Endodermal cell (in vitro differentiated cells): ENCODE measurements at regions not wholly inside any gene's neighbourhood (a gene's known extent, or its start where the extent isn't known, plus 50 kb on each side); places are given as distances from the start of the nearest gene placed in this dataset.

ENCODE experiments used
- DNase-seq: peaks from one replicate; pipeline ENCODE4 v3.0.0-alpha.2; 2017
- H3K27ac ChIP-seq: 2 replicates; pipeline ENCODE4 v1.5.1; 2013; ENCODE audit warnings: mild to moderate bottlenecking, low read depth, low read length, moderate library complexity
- H3K27me3 ChIP-seq: 2 replicates; pipeline ENCODE4 v1.6.1; 2013; ENCODE audit warnings: mild to moderate bottlenecking, low read length, moderate library complexity; ENCODE audit not compliant: insufficient read depth, control insufficient read depth, poor library complexity, severe bottlenecking
- H3K36me3 ChIP-seq: 2 replicates; pipeline ENCODE4 v1.7.0; 2013; ENCODE audit warnings: mild to moderate bottlenecking, low read length, moderate library complexity; ENCODE audit not compliant: control insufficient read depth, insufficient read depth
- H3K4me1 ChIP-seq: one replicate; pipeline ENCODE4 v1.7.0; 2013; ENCODE audit warnings: low read length; ENCODE audit not compliant: control insufficient read depth, insufficient read depth
- H3K4me3 ChIP-seq: 2 replicates; pipeline ENCODE4 v1.5.1; 2013; ENCODE audit warnings: mild to moderate bottlenecking, low read length, moderate library complexity
- H3K9ac ChIP-seq: 2 replicates; pipeline ENCODE4 v1.6.1; 2013; ENCODE audit warnings: mild to moderate bottlenecking, low read length, moderate library complexity; ENCODE audit not compliant: poor library complexity, severe bottlenecking; ENCODE audit errors: extremely low read depth
- H3K9me3 ChIP-seq: 2 replicates; pipeline ENCODE4 v1.6.1; 2013; ENCODE audit warnings: mild to moderate bottlenecking, low read length, moderate library complexity; ENCODE audit not compliant: control insufficient read depth
- H3K27ac Mint-ChIP-seq: 2 replicates; pipeline ENCODE4 v1.8.0; 2020; ENCODE audit warnings: mixed read lengths
- H3K27me3 Mint-ChIP-seq: 2 replicates; pipeline ENCODE4 v1.8.0; 2021; ENCODE audit warnings: mild to moderate bottlenecking, mixed read lengths; ENCODE audit not compliant: insufficient read depth
- H3K36me3 Mint-ChIP-seq: 2 replicates; pipeline ENCODE4 v1.8.0; 2020; ENCODE audit warnings: low read depth, mixed read lengths
- H3K4me1 Mint-ChIP-seq: 2 replicates; pipeline ENCODE4 v1.8.0; 2020; ENCODE audit warnings: mixed read lengths
- H3K4me3 Mint-ChIP-seq: 2 replicates; pipeline ENCODE4 v1.8.0; 2020; ENCODE audit warnings: mild to moderate bottlenecking, moderate library complexity, mixed read lengths
- H3K9me3 Mint-ChIP-seq: 2 replicates; pipeline ENCODE4 v1.8.0; 2020; ENCODE audit warnings: mild to moderate bottlenecking, mixed read lengths
- CTCF ChIP-seq: fragments of 200-600 bp; sonication (generic); conservative IDR thresholded peaks from 2 replicates; pipeline ENCODE4 v1.5.0; 2021; ENCODE audit warnings: antibody characterized with exemption, mild to moderate bottlenecking
- WGBS, 2 experiments: methylation state at CpG; one replicate each; pipeline versions ENCODE4 v1.1.5 to v1.1.7; 2013; ENCODE audit warnings: missing lambda C conversion rate in 2 of 2, mixed read lengths in 1 of 2; ENCODE audit not compliant: insufficient coverage in 1 of 2, insufficient read length in 1 of 2; 5-methylcytosine and 5-hydroxymethylcytosine counted together

GRCh38 chr5:45093377-45093776 lies 284.6 kb downstream of the MRPS30 start:
- H3K4me3 ChIP-seq, result no peak overlapping the region
- H3K27ac Mint-ChIP-seq, result no peak overlapping the region
- H3K4me1 Mint-ChIP-seq, result peaks cover 8% of the 10 kb centered on the region
- H3K4me3 Mint-ChIP-seq, result no peak overlapping the region
- no peaks in the 10 kb centered on the region for H3K4me1 ChIP-seq
- no peak overlapping the region for H3K9ac ChIP-seq
- H3K27me3 ChIP-seq, result no peaks in the 10 kb centered on the region
- no peak for TF ChIP-seq CTCF
- no peak overlapping the region for H3K27ac ChIP-seq
- H3K9me3 ChIP-seq, result no peaks in the 10 kb centered on the region
- H3K27me3 Mint-ChIP-seq, result no peaks in the 10 kb centered on the region
- no peaks in the 10 kb centered on the region for H3K9me3 Mint-ChIP-seq
- no peak for DNase-seq
- H3K36me3 Mint-ChIP-seq, result no peaks in the 10 kb centered on the region
- no peaks in the 10 kb centered on the region for H3K36me3 ChIP-seq
- no CpG with 5 or more reads among the region's 1 CpG for WGBS, 2 experiments

DNA sequence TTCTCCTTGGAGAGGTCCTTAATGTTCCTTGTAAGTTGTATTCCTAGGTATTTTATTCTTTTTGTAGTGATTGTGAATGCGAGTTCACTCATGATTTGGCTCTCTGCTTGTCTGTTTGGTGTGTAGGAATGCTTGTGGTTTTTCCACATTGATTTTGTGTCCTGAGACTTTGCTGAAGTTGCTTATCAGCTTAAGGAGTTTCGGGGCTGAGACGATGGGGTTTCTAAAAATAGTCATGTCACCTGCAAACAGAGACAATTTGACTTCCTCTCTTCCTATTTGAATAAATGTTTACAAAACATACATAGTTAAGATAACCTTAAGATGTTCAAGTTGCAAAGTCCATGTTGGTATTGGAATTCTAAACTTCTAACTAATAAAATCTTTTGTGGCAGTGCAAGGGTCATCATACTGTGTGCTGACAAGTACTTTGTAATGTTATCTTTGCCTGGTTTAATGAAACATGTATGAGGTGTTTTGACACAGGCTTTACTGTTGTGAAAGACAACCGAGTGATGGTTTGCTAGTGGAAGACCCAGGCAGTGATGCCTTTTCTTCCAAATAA lies 286.2 kb downstream of the MRPS30 start:
- H3K4me1 Mint-ChIP-seq, result peaks cover 8% of the 10 kb centered on the region
- H3K36me3 Mint-ChIP-seq, result no peaks in the 10 kb centered on the region
- Histone ChIP-seq H3K4me1 (no peaks in the 10 kb centered on the region), H3K4me3 (no peak overlapping the region), H3K27ac (no peak overlapping the region), H3K9ac (no peak overlapping the region), H3K36me3 (no peaks in the 10 kb centered on the region), H3K9me3 (no peaks in the 10 kb centered on the region), H3K27me3 (no peaks in the 10 kb centered on the region)
- H3K27me3 Mint-ChIP-seq, result no peaks in the 10 kb centered on the region
- H3K9me3 Mint-ChIP-seq, result no peaks in the 10 kb centered on the region
- H3K4me3 Mint-ChIP-seq, result no peak overlapping the region
- DNase-seq, result no peak
- no peak overlapping the region for H3K27ac Mint-ChIP-seq
- TF ChIP-seq CTCF, result no peak
- 95% methylated on average over 4 of the region's 4 CpGs; no CpG with 5 or more reads in 1 of the 2 experiments for WGBS, 2 experiments

DNA sequence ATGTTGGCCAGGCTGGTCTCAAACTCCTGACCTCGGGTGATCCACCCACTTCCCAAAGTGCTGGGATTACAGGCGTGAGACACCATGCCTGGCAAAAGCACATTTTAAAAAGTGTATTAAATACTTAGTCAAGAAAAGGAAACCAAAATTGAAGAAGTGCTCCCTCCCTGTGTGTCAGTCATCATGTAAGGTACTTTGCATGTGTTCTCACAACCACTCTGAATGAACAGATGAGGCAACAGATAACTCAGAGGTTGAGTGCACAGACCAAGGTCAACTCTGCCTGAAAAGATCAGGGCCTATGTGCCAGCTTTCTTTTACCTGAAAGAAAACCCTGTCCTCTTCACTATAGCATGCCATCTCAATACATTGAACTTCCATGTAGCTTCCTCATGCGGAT lies 289.7 kb downstream of the MRPS30 start:
- Histone ChIP-seq H3K4me3 (no peak overlapping the region), H3K27me3 (no peaks in the 10 kb centered on the region), H3K9me3 (no peaks in the 10 kb centered on the region), H3K36me3 (no peaks in the 10 kb centered on the region), H3K27ac (no peak overlapping the region), H3K9ac (no peak overlapping the region), H3K4me1 (no peaks in the 10 kb centered on the region)
- H3K4me3 Mint-ChIP-seq, result no peak overlapping the region
- H3K27ac Mint-ChIP-seq, result no peak overlapping the region
- H3K27me3 Mint-ChIP-seq, result no peaks in the 10 kb centered on the region
- H3K4me1 Mint-ChIP-seq, result peaks cover 8% of the 10 kb centered on the region
- peaks cover 3% of the 10 kb centered on the region for H3K36me3 Mint-ChIP-seq
- H3K9me3 Mint-ChIP-seq, result peaks cover 9% of the 10 kb centered on the region
- TF ChIP-seq CTCF, result no peak
- DNase-seq, result no peak
- WGBS, 2 experiments, result 92% methylated on average over 2 to 3 of the region's 3 CpGs
